Calu3 (cell line): ENCODE measurements at regions not wholly inside any gene's neighbourhood (a gene's known extent, or its start where the extent isn't known, plus 50 kb on each side); places are given as distances from the start of the nearest gene placed in this dataset.

Experiments
- BruUV-seq: library from RNA; stranded (reverse); fragments of 400-500 nt; replicated peaks from 2 replicates; lab custom pipeline; 2021; lab: Mats Ljungman, UMichigan
- CTCF ChIA-PET: fragments of 300-600 bp; sonication (Branson Sonifier 250); formaldehyde crosslinking; loops from one replicate; lab custom pipeline; 2022; ENCODE audit warnings: antibody characterized with exemption; lab: Charles Lee
- DNase-seq: peaks from one replicate; pipeline ENCODE4 v3.0.0; 2022
- H3K27ac Mint-ChIP-seq: one replicate; pipeline ENCODE4 v1.8.0; 2022; ENCODE audit warnings: mixed read lengths; ENCODE audit not compliant: unreplicated experiment
- H3K27me3 Mint-ChIP-seq: one replicate; pipeline ENCODE4 v1.8.0; 2022; ENCODE audit warnings: mixed read lengths; ENCODE audit not compliant: unreplicated experiment
- H3K36me3 Mint-ChIP-seq: one replicate; pipeline ENCODE4 v1.8.0; 2022; ENCODE audit warnings: mild to moderate bottlenecking, moderate library complexity, mixed read lengths; ENCODE audit not compliant: insufficient read depth, unreplicated experiment
- H3K4me1 Mint-ChIP-seq: one replicate; pipeline ENCODE4 v1.8.0; 2022; ENCODE audit warnings: mild to moderate bottlenecking, low read depth, mixed read lengths; ENCODE audit not compliant: unreplicated experiment
- H3K4me3 Mint-ChIP-seq: one replicate; pipeline ENCODE4 v1.8.0; 2022; ENCODE audit warnings: mild to moderate bottlenecking, low read depth, moderate library complexity, mixed read lengths; ENCODE audit not compliant: unreplicated experiment
- H3K9me3 Mint-ChIP-seq: one replicate; pipeline ENCODE4 v1.8.0; 2022; ENCODE audit warnings: low read depth, mixed read lengths; ENCODE audit not compliant: unreplicated experiment
- CTCF ChIP-seq: fragments of 200-600 bp; IDR thresholded peaks from one replicate; pipeline ENCODE4 v1.8.0; 2022; ENCODE audit warnings: antibody characterized with exemption; ENCODE audit not compliant: unreplicated experiment
- intact Hi-C: fragments of 100-400 bp; cut with micrococcal nuclease; formaldehyde crosslinking; loops from one replicate; pipeline ENCODE4 v1.10.0; 2022; ENCODE audit not compliant: unreplicated experiment

GRCh38 chr17:83179811-83180210, 100.4 kb downstream of the METRNL start:
- no peak overlapping the region for H3K27ac Mint-ChIP-seq
- H3K4me3 Mint-ChIP-seq: no peak overlapping the region
- no TSS peak for BruUV-seq
- no peaks in the 10 kb centered on the region for H3K9me3 Mint-ChIP-seq
- peaks cover 59% of the 10 kb centered on the region for H3K27me3 Mint-ChIP-seq
- CTCF ChIA-PET: no interaction called here
- no peak for TF ChIP-seq CTCF
- no peaks in the 10 kb centered on the region for H3K4me1 Mint-ChIP-seq
- DNase-seq: no peak
- peaks cover 4% of the 10 kb centered on the region for H3K36me3 Mint-ChIP-seq
- intact Hi-C loops: no loop called here

- Mint-ChIP-seq H3K4me3 (no peak overlapping the region), H3K4me1 (no peaks in the 10 kb centered on the region), H3K27me3 (peaks cover 53% of the 10 kb centered on the region), H3K9me3 (no peaks in the 10 kb centered on the region), H3K27ac (no peak overlapping the region), H3K36me3 (peaks cover 4% of the 10 kb centered on the region)
- BruUV-seq: no TSS peak
- CTCF ChIA-PET: no interaction called here
- TF ChIP-seq CTCF: no peak
- intact Hi-C loops: no loop called here
- no peak for DNase-seq
These were observed 101.0 kb downstream of the METRNL start for GRCh38 chr17:83180264-83180995.

- BruUV-seq: no TSS peak
- H3K27me3 Mint-ChIP-seq: peaks cover 53% of the 10 kb centered on the region
- no peaks in the 10 kb centered on the region for H3K4me1 Mint-ChIP-seq
- CTCF ChIA-PET: no interaction called here
- no peak overlapping the region for H3K27ac Mint-ChIP-seq
- intact Hi-C loops: no loop called here
- H3K36me3 Mint-ChIP-seq: peaks cover 4% of the 10 kb centered on the region
- H3K4me3 Mint-ChIP-seq: no peak overlapping the region
- H3K9me3 Mint-ChIP-seq: no peaks in the 10 kb centered on the region
- TF ChIP-seq CTCF: no peak
- DNase-seq: no peak
These were observed 101.6 kb downstream of the METRNL start for GRCh38 chr17:83180996-83181481.

GRCh38 chr17:83181991-83182619, 102.7 kb downstream of the METRNL start:
- Mint-ChIP-seq H3K36me3 (peaks cover 4% of the 10 kb centered on the region), H3K27ac (no peak overlapping the region), H3K4me3 (no peak overlapping the region), H3K9me3 (no peaks in the 10 kb centered on the region), H3K27me3 (peaks cover 53% of the 10 kb centered on the region), H3K4me1 (no peaks in the 10 kb centered on the region)
- TF ChIP-seq CTCF: no peak
- intact Hi-C loops: no loop called here
- CTCF ChIA-PET: interaction anchor here (0.8 kb wide), 1 partner anchor 11 kb away, joined by 8 read pairs; no protein-coding TSS in a partner anchor
- no TSS peak for BruUV-seq
- no peak for DNase-seq
